Peyer's patch (tissue), 4 donors: ENCODE measurements at regions not wholly inside any gene's neighbourhood (a gene's known extent, or its start where the extent isn't known, plus 50 kb on each side); places are given as distances from the start of the nearest gene placed in this dataset.

Experiments
- CTCF ChIP-seq, 6 experiments: fragments of 450-650 bp in 4 of 6; fragments of 200-600 bp in 2 of 6; sonication (generic) in 1 of 6; IDR thresholded peaks; one replicate each; pipeline ENCODE4 v1.5.1; 2017 to 2019; ENCODE audit warnings: antibody characterized with exemption in 6 of 6, mild to moderate bottlenecking in 3 of 6, moderate library complexity in 1 of 6
- POLR2A ChIP-seq, 2 donors: fragments of 450-650 bp; IDR thresholded peaks; one replicate each; pipeline ENCODE4 v1.5.1; 2017; ENCODE audit warnings: antibody characterized with exemption in 2 of 2, mild to moderate bottlenecking in 2 of 2, moderate library complexity in 2 of 2

- TF ChIP-seq POLR2A (IDR thresholded peaks at IDR 0.05) = no peak
- TF ChIP-seq CTCF (IDR thresholded peaks at IDR 0.05) = no peak
Observed at GRCh38 chr1:84077476-84078107, 66.5 kb upstream of the PRKACB start.
